ENCODE measurements at regions not wholly inside any gene's neighbourhood (a gene's known extent, or its start where the extent isn't known, plus 50 kb on each side); places are given as distances from the start of the nearest gene placed in this dataset.
A peak's percentile ranks its signal among the peaks of the same experiment; 100 is the strongest.

DNA sequence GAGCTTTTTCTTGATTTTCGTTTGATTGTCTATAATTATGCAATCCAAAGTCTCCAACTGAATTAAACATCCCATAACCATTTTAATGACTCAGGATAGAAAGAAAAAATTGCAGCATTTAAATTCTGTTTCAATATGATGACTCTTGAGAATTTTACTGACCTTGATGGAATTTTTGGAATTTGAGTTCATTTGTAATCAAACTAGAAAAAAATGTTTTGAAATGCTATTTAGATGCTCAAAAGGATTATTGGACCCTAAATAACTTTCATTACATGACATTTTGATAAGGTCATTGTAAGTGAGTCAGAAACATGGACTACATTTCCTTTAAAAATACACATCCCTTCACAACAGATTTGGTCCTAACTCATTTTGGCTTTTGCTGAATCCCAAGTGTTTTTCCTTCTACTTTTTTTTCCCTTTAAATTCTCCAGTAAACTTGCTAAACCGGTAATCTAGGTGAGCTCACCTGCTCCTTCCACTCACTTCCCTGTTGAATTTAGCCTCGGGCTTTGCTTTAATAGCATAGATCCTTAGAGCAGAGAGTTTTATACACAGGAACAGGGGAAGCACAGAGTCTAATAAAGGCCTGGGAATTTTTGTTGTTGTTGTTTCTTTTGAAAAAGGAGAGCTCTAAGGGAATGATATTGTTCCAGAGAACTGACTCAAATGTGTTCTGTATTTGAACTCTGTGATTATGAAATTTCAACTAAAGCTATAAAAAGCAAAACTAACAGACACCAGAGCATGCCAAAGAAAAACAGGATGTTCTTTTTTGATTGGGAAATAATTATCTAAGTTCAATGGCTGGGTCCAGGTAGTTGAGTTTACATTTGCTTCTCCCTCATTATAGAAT lies 1088.2 kb upstream of the CITED2 start:
- no peak for TF ChIP-seq POLR2A (IDR thresholded peaks at IDR 0.05)
- TF ChIP-seq, protein P1, sequence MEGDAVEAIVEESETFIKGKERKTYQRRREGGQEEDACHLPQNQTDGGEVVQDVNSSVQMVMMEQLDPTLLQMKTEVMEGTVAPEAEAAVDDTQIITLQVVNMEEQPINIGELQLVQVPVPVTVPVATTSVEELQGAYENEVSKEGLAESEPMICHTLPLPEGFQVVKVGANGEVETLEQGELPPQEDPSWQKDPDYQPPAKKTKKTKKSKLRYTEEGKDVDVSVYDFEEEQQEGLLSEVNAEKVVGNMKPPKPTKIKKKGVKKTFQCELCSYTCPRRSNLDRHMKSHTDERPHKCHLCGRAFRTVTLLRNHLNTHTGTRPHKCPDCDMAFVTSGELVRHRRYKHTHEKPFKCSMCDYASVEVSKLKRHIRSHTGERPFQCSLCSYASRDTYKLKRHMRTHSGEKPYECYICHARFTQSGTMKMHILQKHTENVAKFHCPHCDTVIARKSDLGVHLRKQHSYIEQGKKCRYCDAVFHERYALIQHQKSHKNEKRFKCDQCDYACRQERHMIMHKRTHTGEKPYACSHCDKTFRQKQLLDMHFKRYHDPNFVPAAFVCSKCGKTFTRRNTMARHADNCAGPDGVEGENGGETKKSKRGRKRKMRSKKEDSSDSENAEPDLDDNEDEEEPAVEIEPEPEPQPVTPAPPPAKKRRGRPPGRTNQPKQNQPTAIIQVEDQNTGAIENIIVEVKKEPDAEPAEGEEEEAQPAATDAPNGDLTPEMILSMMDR (IDR thresholded peaks at IDR 0.05) = no peak
- peak; percentile 83 for TF ChIP-seq POLR2AphosphoS5 (IDR thresholded peaks at IDR 0.05)
- Histone ChIP-seq H3K4me1 (replicated peaks) (no peaks in the 10 kb centered on the region), H3K36me3 (no peaks in the 10 kb centered on the region), H3K4me3 (no peak overlapping the region), H3K9me3 (no peaks in the 10 kb centered on the region), H3K27me3 (replicated peaks; ENCODE audit: insufficient read depth) (no peaks in the 10 kb centered on the region), H3K27ac (peak overlapping the region; percentile 72 to 77)
- peak; percentile 66 for DNase-seq (ENCODE audit: low spot score)
- intact Hi-C loops (cut with DNase I) = no loop called here
- 18% methylated on average over 3 of the region's 3 CpGs for WGBS

DNA sequence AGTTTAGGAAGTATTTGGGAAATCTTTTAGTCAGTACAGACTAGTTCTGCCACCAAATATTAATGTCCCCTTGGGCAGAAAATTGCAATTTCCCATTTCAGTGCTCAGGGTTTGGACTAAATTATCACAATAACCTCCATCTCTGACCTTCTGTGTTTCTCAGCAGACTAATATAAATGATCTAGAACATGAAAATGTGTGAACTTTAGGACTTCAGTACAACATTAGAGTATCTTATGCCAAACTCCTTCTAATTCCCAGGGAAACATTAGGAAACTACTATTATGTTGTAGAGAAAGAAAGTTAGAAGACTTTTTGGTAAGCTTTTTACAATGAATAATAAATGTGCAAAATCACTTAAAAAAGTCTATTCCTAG lies 1087.6 kb upstream of the CITED2 start:
- no peak for DNase-seq (ENCODE audit: low spot score)
- TF ChIP-seq, protein P1 (IDR thresholded peaks at IDR 0.05) = no peak
- TF ChIP-seq POLR2A (IDR thresholded peaks at IDR 0.05) (no peak), POLR2AphosphoS5 (IDR thresholded peaks at IDR 0.05) (no peak)
- Histone ChIP-seq H3K9me3 (no peaks in the 10 kb centered on the region), H3K4me1 (replicated peaks) (no peaks in the 10 kb centered on the region), H3K4me3 (no peak overlapping the region), H3K27me3 (replicated peaks; ENCODE audit: insufficient read depth) (no peaks in the 10 kb centered on the region), H3K27ac (peak overlapping the region; percentile 72 to 77), H3K36me3 (no peaks in the 10 kb centered on the region)
- intact Hi-C loops (cut with DNase I) = no loop called here

DNA sequence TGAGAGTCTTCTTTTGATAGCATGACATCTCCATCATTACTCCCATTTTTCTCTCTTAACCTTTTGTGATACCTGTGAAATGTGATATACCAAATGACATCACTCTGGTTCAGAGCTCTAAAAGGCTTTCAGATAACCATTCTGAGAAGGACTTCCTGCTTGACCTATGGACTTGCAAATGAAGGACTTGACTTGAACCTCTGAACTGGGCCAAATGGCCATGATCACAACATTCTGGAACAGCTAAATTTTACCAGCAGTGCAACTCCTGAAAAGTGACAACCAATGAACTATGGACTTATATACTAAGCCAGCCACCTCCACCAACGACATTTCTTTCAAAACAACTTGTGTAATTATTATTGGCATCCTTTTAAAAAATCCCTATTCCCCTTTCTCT lies 1085.8 kb upstream of the CITED2 start:
- intact Hi-C loops (cut with DNase I) = no loop called here
- Histone ChIP-seq H3K9me3 (no peaks in the 10 kb centered on the region), H3K27me3 (replicated peaks; ENCODE audit: insufficient read depth) (no peaks in the 10 kb centered on the region), H3K4me3 (no peak overlapping the region), H3K4me1 (replicated peaks) (no peaks in the 10 kb centered on the region), H3K36me3 (no peaks in the 10 kb centered on the region), H3K27ac (no peak overlapping the region)
- no peak for DNase-seq (ENCODE audit: low spot score)
- 94% methylated on average over 1 of the region's 1 CpG for WGBS
- TF ChIP-seq POLR2A (IDR thresholded peaks at IDR 0.05) = no peak
- TF ChIP-seq POLR2AphosphoS5 (IDR thresholded peaks at IDR 0.05) = no peak
- TF ChIP-seq, protein P1 (IDR thresholded peaks at IDR 0.05) = no peak

DNA sequence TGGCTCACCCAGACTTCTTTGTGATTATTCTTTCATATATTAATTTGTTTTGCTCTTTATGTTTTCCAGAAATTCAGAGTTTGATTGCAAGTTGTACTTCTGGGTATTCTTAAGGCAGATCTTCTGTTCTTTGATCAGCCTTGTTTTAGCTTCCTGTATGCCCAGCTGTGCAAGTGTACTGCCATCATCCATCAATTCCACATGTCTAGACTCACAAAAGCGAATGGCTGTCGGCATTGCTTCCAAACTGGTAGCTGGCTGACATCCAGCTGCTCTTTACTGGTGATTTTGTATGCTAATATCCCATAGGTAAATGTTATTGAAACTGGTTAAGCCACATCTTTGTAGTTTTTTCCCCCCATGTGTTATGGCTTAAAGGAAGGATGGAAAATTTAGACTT lies 1084.8 kb upstream of the CITED2 start:
- intact Hi-C loops (cut with DNase I) = no loop called here
- H3K4me1 ChIP-seq (replicated peaks) = no peaks in the 10 kb centered on the region

More for the DNA sequence above, 1084.8 kb upstream of the CITED2 start:
- TF ChIP-seq POLR2A (IDR thresholded peaks at IDR 0.05) = no peak
- no peak for TF ChIP-seq POLR2AphosphoS5 (IDR thresholded peaks at IDR 0.05)
- TF ChIP-seq, protein P1 (IDR thresholded peaks at IDR 0.05) = no peak
- no peaks in the 10 kb centered on the region for H3K36me3 ChIP-seq
- WGBS = 68% methylated on average over 2 of the region's 2 CpGs
- H3K27ac ChIP-seq = no peak overlapping the region
- no peaks in the 10 kb centered on the region for H3K9me3 ChIP-seq
- no peak for DNase-seq (ENCODE audit: low spot score)
- H3K27me3 ChIP-seq (replicated peaks; ENCODE audit: insufficient read depth) = no peaks in the 10 kb centered on the region
- H3K4me3 ChIP-seq = no peak overlapping the region
